ENCODE measurements at regions not wholly inside any gene's neighbourhood (a gene's known extent, or its start where the extent isn't known, plus 50 kb on each side); places are given as distances from the start of the nearest gene placed in this dataset.

DNA sequence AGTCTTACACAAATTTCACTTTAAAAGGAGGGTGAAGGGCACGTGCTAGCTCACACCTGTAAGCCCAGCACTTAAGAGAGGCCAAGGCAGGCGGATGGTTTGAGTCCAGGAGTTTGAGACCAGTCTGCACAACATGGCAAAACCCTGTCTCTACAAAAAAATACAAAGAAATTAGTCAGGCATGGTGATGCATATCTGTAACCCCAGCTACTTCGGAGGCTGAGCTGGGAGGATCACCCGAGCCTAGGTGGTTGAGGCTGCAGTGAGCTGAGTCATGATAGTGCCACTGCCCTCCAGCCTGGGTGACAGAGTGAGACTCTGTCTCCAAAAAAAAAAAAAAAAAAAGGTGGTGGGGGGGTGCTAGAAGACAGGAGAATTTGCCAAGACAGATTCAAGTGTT is 237.3 kb upstream of the KLF14 start:
- Histone ChIP-seq H3K27ac (ENCODE audit: low read length) (no peak overlapping the region), H3K9ac (ENCODE audit: low read depth, low read length) (no peak overlapping the region), H4K20me1 (ENCODE audit: insufficient read depth, low read length) (0 out of 2 replicates have a peak, but pooled peaks cover 5% of the 10 kb centered on the region), H3K4me2 (ENCODE audit: insufficient read depth, low read length) (no peak overlapping the region), H3K4me3 (ENCODE audit: low read depth in 1 of 2, low read length in 2 of 2) (no peak overlapping the region), H3K27me3 (ENCODE audit: insufficient read depth, low read length, poor library complexity) (no peaks in the 10 kb centered on the region), H3K9me3 (ENCODE audit: insufficient read depth, low read length, severe bottlenecking) (peaks cover 10% of the 10 kb centered on the region), H2AFZ (ENCODE audit: low read depth, low read length) (no peak overlapping the region), H3K4me1 (ENCODE audit: insufficient read depth, low read length) (0 out of 2 replicates have a peak, but pooled peaks cover 3% of the 10 kb centered on the region), H3K36me3 (ENCODE audit: insufficient read depth, low read length) (peaks cover 30% of the 10 kb centered on the region), H3K79me2 (ENCODE audit: insufficient read depth, low read length) (peaks cover 81% of the 10 kb centered on the region)
- DNase-seq = no peak
- no peak for ATAC-seq (ENCODE audit: insufficient read depth, low read depth)
- no peak for TF ChIP-seq EZH2 (IDR thresholded peaks at IDR 0.05; ENCODE audit: borderline replicate concordance, low read depth, low read length, severe bottlenecking)
- TF ChIP-seq, protein P1, sequence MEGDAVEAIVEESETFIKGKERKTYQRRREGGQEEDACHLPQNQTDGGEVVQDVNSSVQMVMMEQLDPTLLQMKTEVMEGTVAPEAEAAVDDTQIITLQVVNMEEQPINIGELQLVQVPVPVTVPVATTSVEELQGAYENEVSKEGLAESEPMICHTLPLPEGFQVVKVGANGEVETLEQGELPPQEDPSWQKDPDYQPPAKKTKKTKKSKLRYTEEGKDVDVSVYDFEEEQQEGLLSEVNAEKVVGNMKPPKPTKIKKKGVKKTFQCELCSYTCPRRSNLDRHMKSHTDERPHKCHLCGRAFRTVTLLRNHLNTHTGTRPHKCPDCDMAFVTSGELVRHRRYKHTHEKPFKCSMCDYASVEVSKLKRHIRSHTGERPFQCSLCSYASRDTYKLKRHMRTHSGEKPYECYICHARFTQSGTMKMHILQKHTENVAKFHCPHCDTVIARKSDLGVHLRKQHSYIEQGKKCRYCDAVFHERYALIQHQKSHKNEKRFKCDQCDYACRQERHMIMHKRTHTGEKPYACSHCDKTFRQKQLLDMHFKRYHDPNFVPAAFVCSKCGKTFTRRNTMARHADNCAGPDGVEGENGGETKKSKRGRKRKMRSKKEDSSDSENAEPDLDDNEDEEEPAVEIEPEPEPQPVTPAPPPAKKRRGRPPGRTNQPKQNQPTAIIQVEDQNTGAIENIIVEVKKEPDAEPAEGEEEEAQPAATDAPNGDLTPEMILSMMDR (IDR thresholded peaks at IDR 0.05; ENCODE audit: borderline replicate concordance, extremely low read depth, low read length, poor library complexity, severe bottlenecking) = no peak

DNA sequence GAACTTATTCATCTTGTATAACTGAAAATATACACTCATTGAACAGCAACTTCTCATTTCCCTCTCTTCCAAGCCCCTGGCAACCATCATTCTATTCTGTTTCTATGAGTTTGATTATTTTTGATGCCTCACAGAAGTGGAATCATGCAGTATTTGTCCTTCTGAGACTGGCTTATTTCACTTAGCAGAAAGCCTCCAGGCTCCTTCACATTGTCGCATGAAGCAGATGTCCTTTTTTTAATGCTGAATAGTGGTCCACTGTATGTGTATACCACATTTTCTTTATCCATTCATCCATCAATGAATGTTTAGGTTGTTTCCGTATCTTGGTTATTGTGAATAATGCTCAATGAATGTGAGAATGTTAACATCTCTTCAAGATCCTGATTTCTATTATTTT is 238.2 kb upstream of the KLF14 start:
- Histone ChIP-seq H3K79me2 (ENCODE audit: insufficient read depth, low read length) (peaks cover 82% of the 10 kb centered on the region), H3K4me3 (ENCODE audit: low read depth in 1 of 2, low read length in 2 of 2) (no peak overlapping the region), H3K9ac (ENCODE audit: low read depth, low read length) (no peak overlapping the region), H3K27me3 (ENCODE audit: insufficient read depth, low read length, poor library complexity) (no peaks in the 10 kb centered on the region), H3K4me2 (ENCODE audit: insufficient read depth, low read length) (no peak overlapping the region), H3K4me1 (ENCODE audit: insufficient read depth, low read length) (no peaks in the 10 kb centered on the region), H2AFZ (ENCODE audit: low read depth, low read length) (no peak overlapping the region), H3K9me3 (ENCODE audit: insufficient read depth, low read length, severe bottlenecking) (peaks cover 10% of the 10 kb centered on the region), H3K27ac (ENCODE audit: low read length) (no peak overlapping the region), H4K20me1 (ENCODE audit: insufficient read depth, low read length) (0 out of 2 replicates have a peak, but pooled peaks cover 3% of the 10 kb centered on the region), H3K36me3 (ENCODE audit: insufficient read depth, low read length) (peaks cover 27% of the 10 kb centered on the region)
- ATAC-seq (ENCODE audit: insufficient read depth, low read depth) (no peak), DNase-seq (no peak)
- TF ChIP-seq, protein P1 (IDR thresholded peaks at IDR 0.05; ENCODE audit: borderline replicate concordance, extremely low read depth, low read length, poor library complexity, severe bottlenecking) = no peak
- no peak for TF ChIP-seq EZH2 (IDR thresholded peaks at IDR 0.05; ENCODE audit: borderline replicate concordance, low read depth, low read length, severe bottlenecking)

DNA sequence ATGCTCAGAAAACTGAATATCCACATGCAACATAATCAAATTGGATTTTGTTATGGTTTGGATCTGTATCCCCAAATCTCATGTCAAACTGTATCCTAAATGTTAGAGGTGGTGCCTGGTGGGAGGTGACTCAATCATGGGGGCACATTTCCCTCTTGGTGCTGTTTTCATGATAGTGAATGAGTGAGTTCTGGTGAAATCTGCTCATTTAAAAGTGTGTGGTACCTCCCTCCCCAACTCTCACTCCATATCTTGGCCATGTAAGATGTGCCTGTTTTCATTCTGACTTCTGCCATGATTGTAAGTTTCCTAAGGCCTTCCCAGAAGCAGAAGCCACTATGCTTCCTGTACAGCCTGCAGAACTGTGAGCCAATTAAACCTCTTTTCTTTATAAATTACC is 239.6 kb upstream of the KLF14 start:
- no peak overlapping the region for H3K4me3 ChIP-seq (ENCODE audit: low read depth in 1 of 2, low read length in 2 of 2)
- peaks cover 32% of the 10 kb centered on the region for H3K36me3 ChIP-seq (ENCODE audit: insufficient read depth, low read length)
- H4K20me1 ChIP-seq (ENCODE audit: insufficient read depth, low read length) = 0 out of 2 replicates have a peak, but pooled peaks cover 2% of the 10 kb centered on the region
- H3K79me2 ChIP-seq (ENCODE audit: insufficient read depth, low read length) = peaks cover 80% of the 10 kb centered on the region
- H3K4me1 ChIP-seq (ENCODE audit: insufficient read depth, low read length) = no peaks in the 10 kb centered on the region
- H2AFZ ChIP-seq (ENCODE audit: low read depth, low read length) = no peak overlapping the region
- peaks cover 10% of the 10 kb centered on the region for H3K9me3 ChIP-seq (ENCODE audit: insufficient read depth, low read length, severe bottlenecking)
- TF ChIP-seq, protein P1 (IDR thresholded peaks at IDR 0.05; ENCODE audit: borderline replicate concordance, extremely low read depth, low read length, poor library complexity, severe bottlenecking) = no peak
- TF ChIP-seq EZH2 (IDR thresholded peaks at IDR 0.05; ENCODE audit: borderline replicate concordance, low read depth, low read length, severe bottlenecking) = no peak
- H3K9ac ChIP-seq (ENCODE audit: low read depth, low read length) = no peak overlapping the region
- no peak overlapping the region for H3K4me2 ChIP-seq (ENCODE audit: insufficient read depth, low read length)
- no peak overlapping the region for H3K27ac ChIP-seq (ENCODE audit: low read length)
- ATAC-seq (ENCODE audit: insufficient read depth, low read depth) = no peak
- H3K27me3 ChIP-seq (ENCODE audit: insufficient read depth, low read length, poor library complexity) = no peaks in the 10 kb centered on the region
- DNase-seq = no peak

DNA sequence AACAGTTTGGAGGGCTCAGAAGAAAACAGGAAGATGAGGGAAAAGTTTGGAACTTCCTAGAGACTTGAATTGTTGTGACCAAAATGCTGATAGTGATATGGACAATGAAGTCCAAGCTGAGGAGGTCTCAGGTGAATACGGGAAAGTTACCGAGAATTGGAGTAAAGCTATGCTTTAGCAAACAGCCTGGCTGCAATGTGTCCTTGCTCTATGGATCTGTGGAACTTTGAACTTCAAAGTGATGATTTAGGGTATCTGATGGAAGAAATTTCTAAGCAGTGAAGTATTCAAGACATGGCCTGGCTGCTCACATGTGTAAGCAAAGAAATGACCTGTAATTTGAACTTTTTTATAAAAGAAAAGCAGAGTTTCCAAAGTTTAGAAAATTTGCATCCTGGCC is 240.2 kb upstream of the KLF14 start:
- no peaks in the 10 kb centered on the region for H4K20me1 ChIP-seq (ENCODE audit: insufficient read depth, low read length)
- DNase-seq = no peak
- H3K9me3 ChIP-seq (ENCODE audit: insufficient read depth, low read length, severe bottlenecking) = peaks cover 10% of the 10 kb centered on the region
- peaks cover 33% of the 10 kb centered on the region for H3K36me3 ChIP-seq (ENCODE audit: insufficient read depth, low read length)
- H3K4me1 ChIP-seq (ENCODE audit: insufficient read depth, low read length) = no peaks in the 10 kb centered on the region
- no peak for ATAC-seq (ENCODE audit: insufficient read depth, low read depth)
- TF ChIP-seq EZH2 (IDR thresholded peaks at IDR 0.05; ENCODE audit: borderline replicate concordance, low read depth, low read length, severe bottlenecking) = no peak
- TF ChIP-seq, protein P1 (IDR thresholded peaks at IDR 0.05; ENCODE audit: borderline replicate concordance, extremely low read depth, low read length, poor library complexity, severe bottlenecking) = no peak
- H3K4me2 ChIP-seq (ENCODE audit: insufficient read depth, low read length) = no peak overlapping the region
- H2AFZ ChIP-seq (ENCODE audit: low read depth, low read length) = no peak overlapping the region
- H3K9ac ChIP-seq (ENCODE audit: low read depth, low read length) = no peak overlapping the region
- H3K27ac ChIP-seq (ENCODE audit: low read length) = no peak overlapping the region
- H3K4me3 ChIP-seq (ENCODE audit: low read depth in 1 of 2, low read length in 2 of 2) = no peak overlapping the region
- H3K27me3 ChIP-seq (ENCODE audit: insufficient read depth, low read length, poor library complexity) = no peaks in the 10 kb centered on the region
- H3K79me2 ChIP-seq (ENCODE audit: insufficient read depth, low read length) = peaks cover 79% of the 10 kb centered on the region
